Stimulated activated CD4-positive, alpha-beta T cell treated with anti-CD3 and anti-CD28 coated beads, Interleukin-12 subunit alpha, Interleukin-12 subunit beta, amount 100 ng/mL, for 24 hours (primary cell): ENCODE measurements at regions not wholly inside any gene's neighbourhood (a gene's known extent, or its start where the extent isn't known, plus 50 kb on each side); places are given as distances from the start of the nearest gene placed in this dataset.

Experiments
- DNase-seq, 2 experiments: peaks; one replicate each; pipeline ENCODE4 v3.0.0-alpha.2; 2020; ENCODE audit warnings: low read depth in 2 of 2

GRCh38 chrY:7977301-7977700, 1065.7 kb upstream of the AMELY start:
- DNase-seq = no peak

GRCh38 chrY:7968293-7968692, 1056.7 kb upstream of the AMELY start:
- no peak for DNase-seq

- no peak for DNase-seq
Observed at GRCh38 chrY:7966916-7967315, 1055.4 kb upstream of the AMELY start.

- no peak for DNase-seq
Observed at GRCh38 chrY:7963393-7963792, 1051.8 kb upstream of the AMELY start.

GRCh38 chrY:7962350-7962749, 1050.8 kb upstream of the AMELY start:
- no peak for DNase-seq

GRCh38 chrY:7961811-7962210, 1050.3 kb upstream of the AMELY start:
- DNase-seq = no peak

- DNase-seq = no peak
Observed at GRCh38 chrY:7957773-7958172, 1046.2 kb upstream of the AMELY start.

GRCh38 chrY:7951187-7951852, 1039.8 kb upstream of the AMELY start:
- DNase-seq = no peak

GRCh38 chrY:7944135-7944534, 1032.6 kb upstream of the AMELY start:
- no peak for DNase-seq

GRCh38 chrY:7942711-7943110, 1031.2 kb upstream of the AMELY start:
- DNase-seq = no peak

- DNase-seq = no peak
Observed at GRCh38 chrY:7941856-7942255, 1030.3 kb upstream of the AMELY start.

GRCh38 chrY:7938982-7939718, 1027.6 kb upstream of the AMELY start:
- no peak for DNase-seq

GRCh38 chrY:7936831-7937230, 1025.3 kb upstream of the AMELY start:
- no peak for DNase-seq

GRCh38 chrY:7936046-7936445, 1024.5 kb upstream of the AMELY start:
- no peak for DNase-seq

GRCh38 chrY:7935606-7936005, 1024.1 kb upstream of the AMELY start:
- no peak for DNase-seq

- DNase-seq = no peak
Observed at GRCh38 chrY:7932424-7932823, 1020.9 kb upstream of the AMELY start.

GRCh38 chrY:7929866-7930265, 1018.3 kb upstream of the AMELY start:
- DNase-seq = no peak

- no peak for DNase-seq
Observed at GRCh38 chrY:7924059-7924458, 1012.5 kb upstream of the AMELY start.

GRCh38 chrY:7923476-7924017, 1012.0 kb upstream of the AMELY start:
- no peak for DNase-seq

- no peak for DNase-seq
Observed at GRCh38 chrY:7920382-7920781, 1008.8 kb upstream of the AMELY start.

GRCh38 chrY:7888506-7888905, 977.0 kb upstream of the AMELY start:
- no peak for DNase-seq

- no peak for DNase-seq
Observed at GRCh38 chrY:7881696-7882095, 970.1 kb upstream of the AMELY start.

GRCh38 chrY:7879245-7879644, 967.7 kb upstream of the AMELY start:
- no peak for DNase-seq
